ENCODE measurements at regions not wholly inside any gene's neighbourhood (a gene's known extent, or its start where the extent isn't known, plus 50 kb on each side); places are given as distances from the start of the nearest gene placed in this dataset.
"Not testable (repeated sequence)": the region's sequence is repeated elsewhere in the genome, so short reads cannot be mapped to it uniquely, and the experiment has no call there.

GRCh38 chr1:121095014-121095413 is 89.1 kb downstream of the FAM72B start:
- TF ChIP-seq CTCF (IDR thresholded peaks at IDR 0.05); NFYB (CRISPR knock-in tag; conservative IDR thresholded peaks at IDR 0.05; ENCODE audit: low read depth); CREB1 (CRISPR knock-in tag; IDR thresholded peaks at IDR 0.05); IRF1 (CRISPR knock-in tag; IDR thresholded peaks at IDR 0.05); ZNF263 (CRISPR knock-in tag; IDR thresholded peaks at IDR 0.05; ENCODE audit: low read depth); CBFB (CRISPR knock-in tag; IDR thresholded peaks at IDR 0.05; ENCODE audit: low read depth): not testable (repeated sequence)
